GM18861 (cell line): ENCODE measurements at regions not wholly inside any gene's neighbourhood (a gene's known extent, or its start where the extent isn't known, plus 50 kb on each side); places are given as distances from the start of the nearest gene placed in this dataset.

Experiments used
- ATAC-seq: cut with Tn5 transposase; IDR thresholded peaks from one replicate; pipeline ENCODE4 v1.9.1; 2021; ENCODE audit not compliant: unreplicated experiment

- no peak for ATAC-seq
These were observed 454.9 kb upstream of the HTR2A start for GRCh38 chr13:47351798-47352197.

DNA sequence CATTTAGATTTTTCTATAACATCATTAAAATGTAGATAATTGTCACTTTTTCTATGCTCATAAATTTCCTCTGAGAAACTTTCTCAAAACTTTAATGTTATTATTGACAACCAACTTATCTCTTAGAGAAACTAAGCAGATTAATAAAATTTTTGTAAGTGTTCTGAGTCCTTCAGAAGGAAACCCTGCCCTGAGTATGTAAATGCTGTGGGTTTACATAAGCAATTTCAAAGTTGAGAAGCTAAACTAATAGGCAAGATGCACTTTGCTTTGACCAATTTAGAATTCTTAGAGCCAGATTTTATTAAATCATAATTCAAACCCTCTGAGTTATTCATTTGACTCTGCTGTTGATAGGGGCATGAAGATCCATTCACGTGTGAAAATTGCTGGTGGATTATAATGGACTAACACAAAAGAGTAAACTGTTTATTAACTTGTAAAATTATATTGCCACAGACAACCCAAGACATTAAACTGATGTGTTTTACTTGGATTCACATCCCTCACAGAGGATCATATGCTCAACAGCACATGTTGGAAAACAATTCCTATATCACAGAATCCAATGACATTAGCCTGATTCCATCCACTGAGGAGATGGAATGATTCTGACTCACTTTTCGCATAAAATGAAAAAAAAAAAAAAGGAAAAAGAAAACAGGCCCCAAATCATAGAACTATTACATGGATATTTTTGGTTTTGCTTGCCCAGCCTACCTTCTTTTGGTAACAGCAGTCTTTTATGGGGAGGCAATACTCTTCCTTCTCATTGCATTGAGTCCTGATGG lies 453.7 kb upstream of the HTR2A start:
- no peak for ATAC-seq

DNA sequence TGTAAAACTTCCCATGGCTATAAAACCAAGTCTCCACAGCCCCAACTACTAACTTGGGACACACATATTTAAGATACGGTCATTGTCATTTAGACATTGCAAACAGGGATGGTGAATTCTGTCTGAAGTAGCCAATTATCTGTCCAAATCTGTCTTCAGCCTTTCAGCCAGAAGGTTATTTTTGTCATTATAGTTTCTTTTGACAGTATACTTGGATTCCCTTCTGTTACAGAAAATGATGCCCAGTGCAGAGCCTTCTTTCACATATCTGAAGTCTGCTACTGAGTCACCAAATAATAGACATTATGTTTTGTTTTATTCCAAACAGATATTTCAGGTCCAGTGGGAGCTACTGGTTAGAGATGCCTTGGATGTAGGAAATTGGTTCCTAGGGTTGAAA lies 452.4 kb upstream of the HTR2A start:
- no peak for ATAC-seq

DNA sequence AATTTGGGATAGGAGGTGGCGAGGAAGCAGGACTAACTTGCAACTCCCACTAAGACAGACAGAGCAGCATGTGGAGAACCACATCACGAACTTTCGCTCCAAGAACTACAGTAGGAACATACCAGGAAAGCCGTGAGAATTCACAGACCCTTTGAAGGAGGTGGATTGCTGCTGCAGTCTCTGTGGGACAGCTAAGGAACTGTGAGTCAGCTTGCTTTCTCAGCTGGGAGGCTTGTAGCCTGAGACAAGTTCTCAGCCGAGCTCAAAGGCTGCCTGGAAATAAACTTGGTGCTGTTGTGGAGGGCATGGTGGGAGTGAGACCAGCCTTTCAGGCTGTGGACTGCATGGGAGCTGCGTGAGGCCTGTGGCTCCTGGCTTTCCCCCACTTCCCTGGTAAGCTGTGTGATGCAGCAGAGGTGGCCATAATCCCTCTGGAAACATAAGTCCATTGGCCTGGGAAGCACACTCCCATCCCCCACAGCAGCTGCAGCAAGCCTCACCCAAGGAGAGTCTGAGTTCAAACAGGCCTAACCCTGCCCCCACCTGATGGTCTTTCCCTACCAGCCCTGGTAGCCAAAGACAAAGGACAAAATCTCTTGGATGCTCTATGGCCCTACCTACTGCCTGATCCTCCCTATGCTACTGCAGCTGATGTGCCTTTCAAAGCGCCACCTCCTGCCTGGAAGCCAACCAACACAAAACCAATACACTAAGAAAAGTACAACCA lies 441.1 kb upstream of the HTR2A start:
- ATAC-seq = no peak

DNA sequence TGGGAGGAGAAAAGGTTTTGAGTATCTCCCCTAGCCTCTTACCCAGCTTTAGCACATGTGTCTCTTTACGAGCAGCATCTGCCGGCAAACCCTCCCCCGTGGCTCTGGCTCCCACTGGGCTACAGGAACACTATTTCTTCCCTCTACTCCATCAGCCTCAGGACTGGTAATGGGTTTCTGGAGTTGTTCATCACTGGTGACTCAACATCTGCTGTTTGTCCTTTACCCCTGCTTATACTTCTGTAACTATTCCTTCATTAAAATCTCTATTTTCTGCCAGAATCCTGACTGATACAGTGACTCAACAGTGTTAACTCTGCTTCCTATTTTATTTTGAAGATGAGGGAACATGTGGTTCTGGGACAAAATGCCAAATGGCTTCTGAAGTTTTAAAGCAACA lies 437.3 kb upstream of the HTR2A start:
- no peak for ATAC-seq

DNA sequence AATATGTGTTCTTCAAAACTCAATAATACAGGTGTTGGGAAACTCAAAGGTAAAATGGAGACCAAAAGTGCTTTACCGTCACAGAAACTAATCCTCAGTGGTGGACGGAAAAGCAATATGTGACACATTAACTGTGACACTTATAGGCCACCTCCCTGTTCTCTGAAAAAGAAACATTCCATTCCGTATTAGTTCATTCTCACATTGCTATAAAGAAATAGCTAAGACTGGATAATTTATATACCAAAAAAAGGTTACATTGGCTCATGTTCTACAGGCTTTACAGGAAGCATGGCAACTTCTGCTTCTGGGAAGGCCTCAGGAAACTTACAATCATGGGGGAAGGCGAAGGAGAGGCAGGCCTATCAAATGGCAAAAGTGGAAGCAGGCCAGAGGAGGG lies 435.3 kb upstream of the HTR2A start:
- no peak for ATAC-seq

GRCh38 chr13:47330031-47330430 lies 433.2 kb upstream of the HTR2A start:
- ATAC-seq = no peak

- ATAC-seq = no peak
These were observed 431.0 kb upstream of the HTR2A start for GRCh38 chr13:47327861-47328260.

- ATAC-seq = no peak
These were observed 429.2 kb upstream of the HTR2A start for GRCh38 chr13:47326061-47326460.

DNA sequence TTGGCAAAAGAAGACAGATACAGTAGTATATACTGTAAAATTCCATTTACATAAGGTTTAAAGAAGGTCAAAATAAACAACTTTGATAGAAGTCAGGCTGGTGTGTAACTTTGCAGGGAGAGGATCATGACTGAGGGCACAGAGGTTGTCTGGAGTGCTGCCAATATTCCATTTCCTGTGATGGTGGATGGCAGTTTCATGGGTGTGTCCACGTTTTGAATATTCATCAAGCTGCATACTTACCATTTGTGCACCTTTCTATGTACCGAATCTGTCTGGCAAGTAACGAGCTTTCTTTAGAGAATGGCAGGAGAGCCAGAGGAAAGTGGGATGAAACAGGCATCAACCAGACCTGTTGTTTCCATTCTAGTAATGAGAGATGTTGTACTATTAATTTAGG lies 420.5 kb upstream of the HTR2A start:
- no peak for ATAC-seq

GRCh38 chr13:47310401-47310800 lies 413.5 kb upstream of the HTR2A start:
- ATAC-seq = peak; percentile 57

- no peak for ATAC-seq
These were observed 410.1 kb upstream of the HTR2A start for GRCh38 chr13:47306991-47307390.

- ATAC-seq = peak; percentile 96
These were observed 406.8 kb upstream of the HTR2A start for GRCh38 chr13:47303626-47304025.

- no peak for ATAC-seq
These were observed 402.5 kb upstream of the HTR2A start for GRCh38 chr13:47299304-47299703.

DNA sequence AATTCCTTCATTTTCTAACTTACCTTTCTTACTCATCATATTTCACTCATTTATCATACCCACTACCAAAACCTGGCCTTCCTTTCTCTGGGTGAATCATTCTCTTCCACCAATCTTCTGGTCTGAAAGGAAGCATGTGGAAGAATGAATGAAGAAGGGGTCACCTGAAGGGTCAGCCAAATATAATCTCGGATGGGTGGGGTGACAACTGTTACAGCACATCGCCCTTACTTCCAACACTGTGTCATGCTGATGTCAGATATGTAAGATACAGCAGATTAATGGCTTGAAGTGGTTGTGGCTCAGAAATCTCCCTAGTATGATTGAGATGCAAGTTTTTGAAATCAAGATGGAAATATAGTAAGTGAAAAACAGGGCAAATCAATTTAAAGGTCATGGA lies 401.7 kb upstream of the HTR2A start:
- ATAC-seq = no peak

GRCh38 chr13:47294691-47295090 lies 397.8 kb upstream of the HTR2A start:
- ATAC-seq = no peak

GRCh38 chr13:47291107-47291656 lies 394.3 kb upstream of the HTR2A start:
- ATAC-seq = no peak

GRCh38 chr13:47289567-47289966 lies 392.7 kb upstream of the HTR2A start:
- no peak for ATAC-seq

DNA sequence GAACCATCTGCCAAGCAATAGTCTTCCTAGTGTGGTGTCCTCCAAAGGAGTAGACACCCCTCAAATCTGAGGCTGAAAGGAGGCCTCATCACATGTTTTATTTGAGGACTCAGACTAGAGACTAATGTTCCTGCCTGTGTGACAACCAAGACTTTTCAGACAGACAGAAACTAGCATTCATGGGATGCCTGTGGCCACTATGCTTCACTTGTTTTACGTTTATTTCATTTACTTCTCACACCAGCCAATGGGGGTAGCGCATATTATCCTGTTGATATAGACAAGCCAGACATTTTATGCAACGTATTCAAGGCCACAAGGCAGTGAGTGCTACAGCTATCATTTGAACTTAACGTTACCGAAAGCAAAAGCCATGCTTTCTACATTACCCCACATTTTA lies 391.7 kb upstream of the HTR2A start:
- no peak for ATAC-seq

- no peak for ATAC-seq
These were observed 390.5 kb upstream of the HTR2A start for GRCh38 chr13:47287291-47287751.

DNA sequence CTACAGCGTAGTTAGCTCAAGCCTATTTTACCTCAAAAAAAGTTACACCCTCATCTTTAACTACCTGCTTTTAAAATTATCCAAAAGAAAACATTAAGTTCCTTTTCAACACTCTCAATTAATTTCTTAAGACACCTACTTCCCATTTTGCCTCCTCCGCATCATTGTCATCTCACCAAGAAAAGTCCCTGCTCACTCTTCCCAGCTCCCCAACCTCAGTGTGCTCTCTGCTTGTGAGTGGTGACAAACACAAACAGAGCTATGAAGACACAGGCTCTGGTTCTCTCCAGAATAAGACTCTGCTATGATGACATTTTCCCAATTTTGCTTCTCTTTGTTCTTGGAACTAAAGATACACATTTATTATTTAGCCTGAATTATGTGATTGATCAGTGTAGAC lies 385.1 kb upstream of the HTR2A start:
- no peak for ATAC-seq

DNA sequence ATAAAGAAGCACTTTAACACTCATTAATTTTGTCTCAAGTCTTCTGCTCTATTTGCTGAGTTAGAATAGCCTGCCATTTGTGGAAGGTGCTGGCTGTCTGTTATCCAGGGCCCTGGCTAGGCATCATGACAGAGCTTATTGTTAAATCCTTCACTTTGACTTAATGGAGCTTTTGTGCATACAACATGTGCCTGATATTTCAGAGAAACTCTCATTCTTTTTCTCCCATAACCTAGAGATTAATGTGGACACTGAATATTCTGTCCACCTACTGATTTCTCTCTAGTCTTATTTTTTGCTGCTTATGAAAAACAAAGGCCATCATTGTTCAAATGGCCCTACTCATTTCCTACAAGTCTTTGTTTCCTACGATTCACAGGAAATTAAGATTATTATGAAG lies 383.1 kb upstream of the HTR2A start:
- no peak for ATAC-seq
